NCI-H748 treated with DMSO at 0.1 percent for 48 hours (cell line): ENCODE measurements at regions not wholly inside any gene's neighbourhood (a gene's known extent, or its start where the extent isn't known, plus 50 kb on each side); places are given as distances from the start of the nearest gene placed in this dataset.
"Not testable (repeated sequence)": the region's sequence is repeated elsewhere in the genome, so short reads cannot be mapped to it uniquely, and the experiment has no call there.

Experiments used
- DNase-seq: peaks from one replicate; lab custom pipeline; 2025; lab: John Stamatoyannopoulos, UW

- no peak for DNase-seq
These were observed 1163.6 kb upstream of the CITED2 start for GRCh38 chr6:140537834-140538705.

GRCh38 chr6:140537211-140537610, 1162.8 kb upstream of the CITED2 start:
- no peak for DNase-seq

- no peak for DNase-seq
These were observed 1161.1 kb upstream of the CITED2 start for GRCh38 chr6:140535511-140535910.

- DNase-seq, result no peak
These were observed 1159.1 kb upstream of the CITED2 start for GRCh38 chr6:140533526-140533925.

GRCh38 chr6:140504776-140505175, 1130.3 kb upstream of the CITED2 start:
- DNase-seq, result no peak

- no peak for DNase-seq
These were observed 1126.4 kb upstream of the CITED2 start for GRCh38 chr6:140500849-140501248.

GRCh38 chr6:140499607-140500006, 1125.2 kb upstream of the CITED2 start:
- DNase-seq, result no peak

GRCh38 chr6:140494321-140495108, 1120.1 kb upstream of the CITED2 start:
- DNase-seq, result no peak

GRCh38 chr6:140493470-140493869, 1119.0 kb upstream of the CITED2 start:
- not testable (repeated sequence) for DNase-seq

GRCh38 chr6:140490081-140490480, 1115.6 kb upstream of the CITED2 start:
- no peak for DNase-seq

- no peak for DNase-seq
These were observed 1113.1 kb upstream of the CITED2 start for GRCh38 chr6:140487586-140487985.

- no peak for DNase-seq
These were observed 1112.3 kb upstream of the CITED2 start for GRCh38 chr6:140486450-140487361.

GRCh38 chr6:140485740-140486449, 1111.4 kb upstream of the CITED2 start:
- DNase-seq, result no peak

- DNase-seq, result no peak
These were observed 1106.4 kb upstream of the CITED2 start for GRCh38 chr6:140480852-140481251.

GRCh38 chr6:140478631-140479030, 1104.2 kb upstream of the CITED2 start:
- DNase-seq, result no peak

GRCh38 chr6:140475086-140475485, 1100.6 kb upstream of the CITED2 start:
- DNase-seq, result no peak

- no peak for DNase-seq
These were observed 1090.3 kb upstream of the CITED2 start for GRCh38 chr6:140464720-140465119.

- no peak for DNase-seq
These were observed 1088.9 kb upstream of the CITED2 start for GRCh38 chr6:140463312-140463710.

GRCh38 chr6:140462453-140463311, 1088.2 kb upstream of the CITED2 start:
- peak; percentile 74 for DNase-seq

GRCh38 chr6:140462076-140462452, 1087.6 kb upstream of the CITED2 start:
- no peak for DNase-seq
